Cardiac muscle cell (in vitro differentiated cells and primary cell): ENCODE measurements at regions not wholly inside any gene's neighbourhood (a gene's known extent, or its start where the extent isn't known, plus 50 kb on each side); places are given as distances from the start of the nearest gene placed in this dataset.

Source experiments
- DNase-seq, 2 donors: peaks; one replicate each; pipeline versions ENCODE4 v3.0.0 to v3.0.0-alpha.2; 2010 to 2017; ENCODE audit warnings: low read depth in 1 of 2, low spot score in 1 of 2
- H3K27ac ChIP-seq: fragments of 200-600 bp; sonication (generic); 2 replicates; pipeline ENCODE4 v1.5.1; 2016
- H3K27me3 ChIP-seq: fragments of 200-600 bp; sonication (generic); 2 replicates; pipeline ENCODE4 v1.6.0; 2016; ENCODE audit warnings: control low read depth
- H3K36me3 ChIP-seq: fragments of 200-600 bp; sonication (generic); 2 replicates; pipeline ENCODE4 v1.5.1; 2016; ENCODE audit warnings: control low read depth
- H3K4me1 ChIP-seq: fragments of 200-600 bp; sonication (generic); 2 replicates; pipeline ENCODE4 v1.8.1; 2017; ENCODE audit warnings: low read depth, mild to moderate bottlenecking, mixed run types
- H3K4me3 ChIP-seq: fragments of 200-600 bp; sonication (generic); 2 replicates; pipeline ENCODE4 v1.5.1; 2016; ENCODE audit warnings: mild to moderate bottlenecking
- H3K9me3 ChIP-seq: fragments of 200-600 bp; sonication (generic); 2 replicates; pipeline ENCODE4 v1.5.1; 2017; ENCODE audit warnings: low read depth, mild to moderate bottlenecking, control low read depth
- CTCF ChIP-seq: IDR thresholded peaks from 2 replicates; pipeline ENCODE4 v1.5.1; 2012; ENCODE audit warnings: low read depth, mild to moderate bottlenecking, low read length

DNA sequence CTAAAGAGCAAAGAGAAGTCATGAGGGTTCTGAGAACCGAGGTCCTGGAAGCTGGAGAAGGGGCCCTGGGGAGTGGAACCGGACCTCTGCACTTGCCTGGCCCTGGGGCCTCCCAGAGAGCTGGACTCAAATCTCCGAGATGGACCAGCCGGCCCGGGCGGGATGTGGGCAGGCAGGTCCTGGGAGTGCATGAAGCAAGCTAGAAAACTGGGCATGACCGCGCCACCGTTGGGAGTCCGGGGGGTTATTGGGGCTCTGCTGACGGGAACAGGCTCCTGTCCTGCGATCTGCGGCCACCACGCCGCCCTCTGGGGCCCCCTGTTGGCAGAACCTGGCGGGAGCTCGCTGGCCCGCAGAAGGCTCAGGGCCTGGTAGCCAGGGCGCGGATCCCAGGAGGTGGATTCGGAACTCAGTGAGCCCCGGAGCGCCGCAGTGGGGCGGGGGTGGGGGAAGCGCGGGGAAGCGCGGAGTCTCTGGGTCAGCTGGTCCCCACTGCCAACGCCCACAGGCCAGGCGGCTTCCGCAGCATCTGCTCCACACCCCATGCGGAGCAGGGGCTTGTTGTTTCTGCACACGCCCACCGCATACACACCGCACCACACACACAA lies 150.6 kb downstream of the ERCC6L2 start:
- peak in 1 of 2 donors; percentile 15 for DNase-seq
- TF ChIP-seq CTCF: peak; percentile 38
- Histone ChIP-seq H3K27ac (no peak overlapping the region), H3K27me3 (peaks cover 21% of the 10 kb centered on the region), H3K9me3 (no peaks in the 10 kb centered on the region), H3K4me3 (no peak overlapping the region), H3K36me3 (no peaks in the 10 kb centered on the region), H3K4me1 (peaks cover 21% of the 10 kb centered on the region)

- Histone ChIP-seq H3K4me3 (no peak overlapping the region), H3K4me1 (peaks cover 21% of the 10 kb centered on the region), H3K27ac (no peak overlapping the region), H3K36me3 (no peaks in the 10 kb centered on the region), H3K9me3 (no peaks in the 10 kb centered on the region), H3K27me3 (peaks cover 32% of the 10 kb centered on the region)
- no peak for DNase-seq
- no peak for TF ChIP-seq CTCF
These were observed 148.0 kb downstream of the ERCC6L2 start for GRCh38 chr9:96023486-96023885.

- TF ChIP-seq CTCF: no peak
- peaks cover 23% of the 10 kb centered on the region for H3K27me3 ChIP-seq
- H3K4me1 ChIP-seq: peaks cover 20% of the 10 kb centered on the region
- H3K27ac ChIP-seq: no peak overlapping the region
- DNase-seq: peak in 1 of 2 donors; percentile 86
- H3K9me3 ChIP-seq: no peaks in the 10 kb centered on the region
- no peaks in the 10 kb centered on the region for H3K36me3 ChIP-seq
- peak overlapping the region; percentile 53 for H3K4me3 ChIP-seq
These were observed 147.1 kb downstream of the ERCC6L2 start for GRCh38 chr9:96022445-96023051.

GRCh38 chr9:96021551-96022444 lies 146.3 kb downstream of the ERCC6L2 start:
- peak in 1 of 2 donors; percentile 23 for DNase-seq
- Histone ChIP-seq H3K27me3 (peaks cover 17% of the 10 kb centered on the region), H3K27ac (no peak overlapping the region), H3K4me3 (peak overlapping the region; percentile 53), H3K9me3 (no peaks in the 10 kb centered on the region), H3K4me1 (peaks cover 15% of the 10 kb centered on the region), H3K36me3 (no peaks in the 10 kb centered on the region)
- TF ChIP-seq CTCF: no peak

DNA sequence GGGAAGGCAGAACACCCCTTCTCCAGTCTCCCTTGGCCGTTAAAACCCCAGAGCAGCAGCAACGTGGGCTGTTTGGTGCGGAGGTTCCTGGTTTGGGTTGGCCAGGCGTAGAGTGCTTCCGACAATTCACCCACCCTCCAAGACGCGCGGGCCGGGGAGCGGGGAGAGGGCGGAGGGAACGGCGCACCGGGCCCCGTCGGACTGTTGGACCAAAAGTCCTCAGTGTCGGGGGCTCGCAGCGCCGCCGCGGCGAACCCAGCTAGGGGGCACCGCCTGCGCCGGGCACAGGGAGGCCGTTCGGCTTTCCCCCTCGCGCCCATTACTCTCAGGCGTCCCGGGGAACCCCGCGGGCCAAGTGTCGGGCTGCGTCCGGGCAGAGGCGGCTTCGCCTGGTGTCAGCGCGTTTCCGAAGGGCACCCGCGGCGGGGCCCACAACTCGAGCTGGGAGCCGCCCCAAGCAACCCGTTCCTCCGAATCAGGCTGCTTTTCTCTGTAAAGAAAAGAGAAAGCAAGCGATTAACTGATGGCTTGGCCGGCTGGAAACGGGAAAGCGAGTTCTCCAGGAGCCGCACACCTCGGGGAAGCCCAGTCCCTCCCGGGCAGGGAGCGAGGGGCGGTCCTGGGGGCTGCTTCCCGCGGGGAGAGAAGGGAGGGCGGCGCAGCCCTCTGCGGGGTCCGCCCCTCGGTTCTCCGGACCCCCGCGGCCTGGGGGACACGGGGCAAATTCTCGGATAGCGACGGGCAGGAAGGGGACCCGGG lies 145.5 kb downstream of the ERCC6L2 start:
- TF ChIP-seq CTCF: no peak
- peaks cover 17% of the 10 kb centered on the region for H3K27me3 ChIP-seq
- peak; percentile 25 to 45 for DNase-seq
- no peaks in the 10 kb centered on the region for H3K36me3 ChIP-seq
- H3K4me3 ChIP-seq: peak overlapping the region; percentile 53
- no peak overlapping the region for H3K27ac ChIP-seq
- H3K9me3 ChIP-seq: no peaks in the 10 kb centered on the region
- peaks cover 15% of the 10 kb centered on the region for H3K4me1 ChIP-seq
